Transverse colon (tissue), 4 donors: ENCODE measurements at regions not wholly inside any gene's neighbourhood (a gene's known extent, or its start where the extent isn't known, plus 50 kb on each side); places are given as distances from the start of the nearest gene placed in this dataset.

Source experiments
- DNase-seq: peaks from one replicate; pipeline ENCODE4 v3.0.0-alpha.2; 2019
- H3K27ac ChIP-seq, 4 donors: fragments of 200-600 bp; sonication (generic); 2 replicates each; pipeline ENCODE4 v1.5.1; 2016 to 2018; ENCODE audit warnings: inconsistent platforms in 4 of 4
- H3K27me3 ChIP-seq: fragments of 200-600 bp; sonication (generic); 2 replicates; pipeline ENCODE4 v1.5.1; 2017; ENCODE audit warnings: inconsistent platforms
- H3K36me3 ChIP-seq, 4 donors: fragments of 200-600 bp; sonication (generic); 2 replicates each; pipeline ENCODE4 v1.5.1; 2017 to 2019; ENCODE audit warnings: inconsistent platforms in 4 of 4
- H3K4me1 ChIP-seq, 4 donors: fragments of 200-600 bp; sonication (generic); 2 replicates each; pipeline ENCODE4 v1.5.1; 2017 to 2020; ENCODE audit warnings: inconsistent platforms in 4 of 4
- H3K4me3 ChIP-seq, 4 donors: fragments of 200-600 bp; sonication (generic); 1 replicate in 1 of 4; 2 replicates in 3 of 4; pipeline versions ENCODE4 v1.5.1 to v1.6.1; 2017 to 2019; ENCODE audit warnings: inconsistent platforms in 4 of 4
- H3K9me3 ChIP-seq, 2 donors: fragments of 200-600 bp; sonication (generic); 2 replicates each; pipeline ENCODE4 v1.5.1; 2017 to 2019; ENCODE audit warnings: inconsistent platforms in 2 of 2
- CTCF ChIP-seq, 5 experiments: fragments of 200-600 bp in 3 of 5; fragments of 450-650 bp in 2 of 5; sonication (generic) in 3 of 5; IDR thresholded peaks; 1 replicate in 2 of 5; 2 replicates in 3 of 5; pipeline ENCODE4 v1.5.1; 2016 to 2017; ENCODE audit warnings: antibody characterized with exemption in 5 of 5, inconsistent platforms in 3 of 5, mild to moderate bottlenecking in 2 of 5, moderate library complexity in 1 of 5
- EP300 ChIP-seq: sonication (generic); formaldehyde crosslinking; IDR thresholded peaks from one replicate; pipeline ENCODE4 v1.6.1; 2017; ENCODE audit warnings: antibody characterized with exemption, low read depth
- POLR2A ChIP-seq: fragments of 450-650 bp; IDR thresholded peaks from one replicate; pipeline ENCODE4 v1.6.1; 2016; ENCODE audit warnings: antibody characterized with exemption, mild to moderate bottlenecking, moderate library complexity
- POLR2AphosphoS5 ChIP-seq, 3 donors: sonication (generic); formaldehyde crosslinking; IDR thresholded peaks; one replicate each; pipeline ENCODE4 v1.6.1; 2016; ENCODE audit warnings: antibody characterized with exemption in 3 of 3
- WGBS, 2 donors: methylation state at CpG; one replicate each; pipeline ENCODE4 v1.1.5; 2018; ENCODE audit warnings: low coverage in 1 of 2; 5-methylcytosine and 5-hydroxymethylcytosine counted together
- in situ Hi-C, 4 donors: fragments of 200-750 bp; cut with MboI; loops; one replicate each; pipeline versions ENCODE4 v1.15.0 to v1.15.1; 2017; ENCODE audit warnings: low sequenced_read_pairs in 3 of 4, low pct_ligation_motif_present in 1 of 4, low pct_unique_long_range_greater_than_20kb in 1 of 4
- intact Hi-C: fragments of 100-400 bp; cut with DNase I; formaldehyde crosslinking; loops from one replicate; pipeline ENCODE4 v1.15.1; 2023; ENCODE audit warnings: low total_unique reads

- intact Hi-C loops, result no loop called here
- Histone ChIP-seq H3K4me1 (no peaks in the 10 kb centered on the region), H3K27me3 (no peaks in the 10 kb centered on the region), H3K4me3 (no peak overlapping the region), H3K36me3 (no peaks in the 10 kb centered on the region), H3K27ac (no peak overlapping the region), H3K9me3 (no peaks in the 10 kb centered on the region)
- WGBS, 2 donors, result 84 to 100% methylated on average over 1 to 2 of the region's 2 CpGs
- DNase-seq, result no peak
- in situ Hi-C loops, result no loop called here
- TF ChIP-seq EP300 (no peak), POLR2AphosphoS5 (IDR thresholded peaks at IDR 0.05) (no peak), CTCF (IDR thresholded peaks at IDR 0.05) (no peak), POLR2A (no peak)
These were observed 129.6 kb upstream of the CACHD1 start for GRCh38 chr1:64340361-64340760.

GRCh38 chr1:64343105-64343822 is 126.7 kb upstream of the CACHD1 start:
- Histone ChIP-seq H3K27me3 (no peaks in the 10 kb centered on the region), H3K36me3 (no peaks in the 10 kb centered on the region), H3K4me3 (no peak overlapping the region), H3K9me3 (no peaks in the 10 kb centered on the region), H3K27ac (no peak overlapping the region), H3K4me1 (no peaks in the 10 kb centered on the region)
- DNase-seq, result no peak
- TF ChIP-seq EP300 (no peak), POLR2A (no peak), CTCF (IDR thresholded peaks at IDR 0.05) (no peak), POLR2AphosphoS5 (IDR thresholded peaks at IDR 0.05) (no peak)
- intact Hi-C loops (no loop called here), in situ Hi-C loops (no loop called here)
- WGBS, 2 donors, result 46 to 65% methylated on average over 6 of the region's 6 CpGs

- WGBS, 2 donors, result 20 to 65% methylated on average over 2 to 3 of the region's 3 CpGs
- intact Hi-C loops (no loop called here), in situ Hi-C loops (no loop called here)
- TF ChIP-seq POLR2AphosphoS5 (IDR thresholded peaks at IDR 0.05) (no peak), POLR2A (no peak), EP300 (no peak), CTCF (IDR thresholded peaks at IDR 0.05) (no peak)
- Histone ChIP-seq H3K27ac (no peak overlapping the region), H3K4me3 (no peak overlapping the region), H3K27me3 (no peaks in the 10 kb centered on the region), H3K4me1 (no peaks in the 10 kb centered on the region), H3K9me3 (no peaks in the 10 kb centered on the region), H3K36me3 (no peaks in the 10 kb centered on the region)
- DNase-seq, result no peak
These were observed 126.1 kb upstream of the CACHD1 start for GRCh38 chr1:64343823-64344190.

- DNase-seq, result no peak
- no peaks in the 10 kb centered on the region for H3K36me3 ChIP-seq
- no peak overlapping the region for H3K27ac ChIP-seq
- WGBS, 2 donors, result 72 to 87% methylated on average over 4 of the region's 4 CpGs
- no peaks in the 10 kb centered on the region for H3K9me3 ChIP-seq
- intact Hi-C loops (no loop called here), in situ Hi-C loops (no loop called here)
- H3K4me3 ChIP-seq, result no peak overlapping the region
- H3K27me3 ChIP-seq, result no peaks in the 10 kb centered on the region
- TF ChIP-seq POLR2AphosphoS5 (IDR thresholded peaks at IDR 0.05) (no peak), EP300 (no peak), POLR2A (no peak), CTCF (IDR thresholded peaks at IDR 0.05) (no peak)
- H3K4me1 ChIP-seq, result no peaks in the 10 kb centered on the region
These were observed 121.5 kb upstream of the CACHD1 start for GRCh38 chr1:64348270-64348960.
